Neuron (in vitro differentiated cells): ENCODE measurements at regions not wholly inside any gene's neighbourhood (a gene's known extent, or its start where the extent isn't known, plus 50 kb on each side); places are given as distances from the start of the nearest gene placed in this dataset.
A peak's percentile ranks its signal among the peaks of the same experiment; 100 is the strongest.

Experiments
- H2AFZ ChIP-seq: one replicate; pipeline ENCODE4 v1.6.1; 2013; ENCODE audit warnings: low read depth, mild to moderate bottlenecking, inconsistent platforms, low read length, moderate library complexity
- H3K27me3 ChIP-seq: one replicate; pipeline ENCODE4 v1.6.1; 2013; ENCODE audit warnings: low read length; ENCODE audit not compliant: insufficient read depth
- H3K36me3 ChIP-seq: one replicate; pipeline ENCODE4 v1.6.1; 2013; ENCODE audit warnings: low read length; ENCODE audit not compliant: insufficient read depth
- H3K4me1 ChIP-seq: one replicate; pipeline ENCODE4 v1.6.1; 2013; ENCODE audit warnings: low read length; ENCODE audit not compliant: insufficient read depth
- H3K4me3 ChIP-seq: 2 replicates; pipeline ENCODE4 v1.5.1; 2013; ENCODE audit warnings: mild to moderate bottlenecking, low read length, moderate library complexity
- H3K9me3 ChIP-seq: one replicate; pipeline ENCODE4 v1.6.1; 2013; ENCODE audit warnings: low read length

- Histone ChIP-seq H3K4me1 (peaks cover 29% of the 10 kb centered on the region), H3K36me3 (no peaks in the 10 kb centered on the region), H3K27me3 (no peaks in the 10 kb centered on the region), H3K9me3 (no peaks in the 10 kb centered on the region), H3K4me3 (no peak overlapping the region), H2AFZ (no peak overlapping the region)
Observed at GRCh38 chr2:35931115-35931514, 424.5 kb upstream of the CRIM1 start.

DNA sequence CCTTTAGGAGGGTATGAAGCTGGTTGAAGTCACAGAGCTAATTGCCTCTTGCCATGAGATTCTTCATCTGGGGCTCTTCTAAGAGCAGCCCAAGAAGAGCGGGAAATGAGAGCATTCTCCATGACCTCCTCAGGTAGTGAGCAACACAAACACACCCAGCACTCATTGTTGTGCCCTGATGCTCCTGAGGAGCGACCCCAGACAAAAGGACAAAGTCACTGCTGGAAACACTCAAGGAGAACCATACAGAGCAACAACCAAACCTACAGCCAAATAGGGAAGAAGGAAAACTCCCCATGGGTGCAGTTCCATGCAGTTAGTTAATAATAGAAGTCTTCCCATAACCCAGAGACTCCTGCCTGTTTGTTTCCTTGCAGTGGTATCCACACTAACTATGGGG is 426.0 kb upstream of the CRIM1 start:
- Histone ChIP-seq H3K9me3 (no peaks in the 10 kb centered on the region), H3K4me1 (peaks cover 36% of the 10 kb centered on the region), H3K36me3 (no peaks in the 10 kb centered on the region), H2AFZ (no peak overlapping the region), H3K27me3 (no peaks in the 10 kb centered on the region), H3K4me3 (no peak overlapping the region)

DNA sequence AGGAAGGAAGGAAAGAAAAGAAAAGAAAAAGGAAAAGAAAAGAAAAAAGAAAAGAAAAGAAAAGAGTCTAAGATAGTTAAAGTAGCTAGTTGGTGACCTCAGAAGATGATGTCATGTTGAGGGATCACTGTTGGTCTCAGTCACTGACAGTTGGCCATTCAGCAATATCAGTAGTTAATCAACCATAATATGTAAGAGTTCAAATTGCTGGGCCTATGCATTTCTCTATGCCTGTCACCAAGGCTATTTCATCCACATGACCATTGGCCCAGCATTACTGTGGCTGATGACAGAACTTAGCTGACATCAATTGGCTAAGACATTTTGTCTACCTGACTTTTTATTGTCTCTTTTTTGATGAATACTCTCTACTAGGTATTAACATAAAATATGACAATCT is 435.5 kb upstream of the CRIM1 start:
- no peak overlapping the region for H3K4me3 ChIP-seq
- H3K9me3 ChIP-seq, result no peaks in the 10 kb centered on the region
- no peaks in the 10 kb centered on the region for H3K36me3 ChIP-seq
- no peaks in the 10 kb centered on the region for H3K4me1 ChIP-seq
- no peaks in the 10 kb centered on the region for H3K27me3 ChIP-seq
- H2AFZ ChIP-seq, result no peak overlapping the region

DNA sequence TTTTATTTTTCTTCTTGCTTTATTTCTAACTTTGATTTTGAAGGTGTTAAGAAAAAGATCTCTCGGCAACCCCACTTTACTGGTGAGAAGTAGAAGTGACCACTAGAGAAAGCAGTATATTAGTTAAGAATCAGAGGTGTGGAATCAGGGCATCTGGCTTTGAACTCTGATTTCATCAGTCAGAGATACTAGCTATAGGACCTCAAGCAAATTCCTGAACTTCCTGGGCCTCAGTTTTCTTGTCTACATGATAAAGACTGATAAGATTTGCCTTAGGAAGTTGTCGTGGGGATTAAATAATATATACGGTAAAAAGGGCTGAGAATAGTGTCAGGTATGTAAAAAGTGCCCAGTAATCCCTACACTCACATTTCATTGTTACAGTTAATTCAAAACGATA is 440.3 kb upstream of the CRIM1 start:
- no peaks in the 10 kb centered on the region for H3K4me1 ChIP-seq
- H3K9me3 ChIP-seq, result no peaks in the 10 kb centered on the region
- no peaks in the 10 kb centered on the region for H3K27me3 ChIP-seq
- H3K36me3 ChIP-seq, result no peaks in the 10 kb centered on the region
- H3K4me3 ChIP-seq, result no peak overlapping the region
- no peak overlapping the region for H2AFZ ChIP-seq

GRCh38 chr2:35891936-35892335 is 463.6 kb upstream of the CRIM1 start:
- Histone ChIP-seq H3K27me3 (no peaks in the 10 kb centered on the region), H3K9me3 (no peaks in the 10 kb centered on the region), H3K4me3 (no peak overlapping the region), H3K4me1 (no peaks in the 10 kb centered on the region), H3K36me3 (no peaks in the 10 kb centered on the region), H2AFZ (no peak overlapping the region)

DNA sequence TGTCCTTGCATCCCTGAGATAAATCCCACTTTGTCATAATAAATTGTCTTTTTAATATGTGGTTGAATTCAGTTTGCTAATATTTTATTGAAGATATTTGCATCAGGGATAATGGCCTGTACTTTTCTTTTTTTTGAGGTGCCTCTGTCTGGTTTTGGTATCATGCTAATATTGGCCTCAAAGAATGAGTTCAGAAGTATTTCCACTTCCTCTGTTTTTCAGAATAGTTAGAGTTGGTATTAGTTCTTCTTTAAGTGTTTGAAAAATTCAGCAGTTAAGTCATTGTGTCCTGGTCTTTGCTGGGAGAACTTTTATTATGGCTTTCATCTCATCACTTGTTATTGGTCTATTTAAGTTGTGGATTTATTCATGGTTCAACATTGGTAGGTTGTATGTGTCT is 464.1 kb upstream of the CRIM1 start:
- H3K27me3 ChIP-seq, result no peaks in the 10 kb centered on the region
- H3K9me3 ChIP-seq, result no peaks in the 10 kb centered on the region
- H2AFZ ChIP-seq, result no peak overlapping the region
- no peaks in the 10 kb centered on the region for H3K4me1 ChIP-seq
- no peak overlapping the region for H3K4me3 ChIP-seq
- H3K36me3 ChIP-seq, result no peaks in the 10 kb centered on the region

DNA sequence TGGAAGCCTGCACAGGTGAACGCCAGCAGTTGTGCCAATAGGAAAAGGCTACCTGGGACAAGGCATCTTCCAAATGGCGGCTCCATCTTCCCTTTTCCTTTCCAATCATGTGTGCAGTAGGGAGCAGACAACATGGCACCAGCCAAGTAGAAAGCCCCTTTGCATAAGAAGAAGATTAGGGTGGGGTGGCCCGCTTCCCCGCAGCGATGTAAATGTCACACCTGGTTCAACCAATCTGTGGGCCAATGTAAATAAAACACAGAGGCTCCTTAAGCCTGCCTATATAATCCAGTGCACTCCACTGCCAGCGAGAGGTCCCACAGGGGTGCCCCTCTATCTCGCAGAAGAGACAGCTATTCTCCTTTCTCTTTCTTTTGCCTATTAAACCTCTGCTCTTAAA is 468.4 kb upstream of the CRIM1 start:
- Histone ChIP-seq H2AFZ (no peak overlapping the region), H3K4me3 (no peak overlapping the region), H3K9me3 (no peaks in the 10 kb centered on the region), H3K4me1 (no peaks in the 10 kb centered on the region), H3K27me3 (no peaks in the 10 kb centered on the region), H3K36me3 (no peaks in the 10 kb centered on the region)

GRCh38 chr2:35873921-35874320 is 481.7 kb upstream of the CRIM1 start:
- H3K27me3 ChIP-seq, result no peaks in the 10 kb centered on the region
- no peak overlapping the region for H3K4me3 ChIP-seq
- no peaks in the 10 kb centered on the region for H3K4me1 ChIP-seq
- no peaks in the 10 kb centered on the region for H3K9me3 ChIP-seq
- no peaks in the 10 kb centered on the region for H3K36me3 ChIP-seq
- no peak overlapping the region for H2AFZ ChIP-seq

GRCh38 chr2:35871672-35872071 is 483.9 kb upstream of the CRIM1 start:
- H3K9me3 ChIP-seq, result no peaks in the 10 kb centered on the region
- no peaks in the 10 kb centered on the region for H3K4me1 ChIP-seq
- no peak overlapping the region for H2AFZ ChIP-seq
- no peaks in the 10 kb centered on the region for H3K27me3 ChIP-seq
- no peaks in the 10 kb centered on the region for H3K36me3 ChIP-seq
- H3K4me3 ChIP-seq, result no peak overlapping the region

- no peaks in the 10 kb centered on the region for H3K9me3 ChIP-seq
- no peaks in the 10 kb centered on the region for H3K36me3 ChIP-seq
- no peaks in the 10 kb centered on the region for H3K4me1 ChIP-seq
- no peak overlapping the region for H2AFZ ChIP-seq
- H3K4me3 ChIP-seq, result no peak overlapping the region
- H3K27me3 ChIP-seq, result no peaks in the 10 kb centered on the region
Observed at GRCh38 chr2:35870713-35871112, 484.9 kb upstream of the CRIM1 start.

- Histone ChIP-seq H3K4me3 (no peak overlapping the region), H3K4me1 (no peaks in the 10 kb centered on the region), H2AFZ (no peak overlapping the region), H3K27me3 (no peaks in the 10 kb centered on the region), H3K36me3 (no peaks in the 10 kb centered on the region), H3K9me3 (no peaks in the 10 kb centered on the region)
Observed at GRCh38 chr2:35864141-35864540, 491.4 kb upstream of the CRIM1 start.

DNA sequence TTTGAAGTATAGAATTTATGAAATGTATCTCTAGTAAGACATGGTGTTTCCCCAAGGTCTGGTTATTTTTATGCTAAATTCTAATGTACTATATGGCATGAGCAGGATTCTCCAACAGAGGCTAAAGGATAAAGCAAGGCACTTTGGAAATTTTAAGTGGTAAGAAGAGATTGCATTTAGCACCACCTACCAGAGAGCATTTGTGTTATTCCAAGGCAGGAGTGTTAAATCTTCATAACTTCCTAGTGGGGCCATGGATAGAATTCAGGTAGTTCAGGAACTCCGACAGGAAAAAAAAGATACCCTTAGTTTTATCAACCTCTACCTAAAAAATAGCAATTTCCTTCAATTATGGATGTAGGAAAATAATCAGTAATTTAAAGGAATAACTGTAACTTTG is 497.4 kb upstream of the CRIM1 start:
- Histone ChIP-seq H3K9me3 (no peaks in the 10 kb centered on the region), H3K4me1 (peaks cover 7% of the 10 kb centered on the region), H3K27me3 (no peaks in the 10 kb centered on the region), H3K4me3 (no peak overlapping the region), H2AFZ (no peak overlapping the region), H3K36me3 (no peaks in the 10 kb centered on the region)

- no peaks in the 10 kb centered on the region for H3K9me3 ChIP-seq
- no peaks in the 10 kb centered on the region for H3K36me3 ChIP-seq
- no peak overlapping the region for H3K4me3 ChIP-seq
- H3K27me3 ChIP-seq, result no peaks in the 10 kb centered on the region
- H2AFZ ChIP-seq, result peak overlapping the region; percentile 65
- peaks cover 7% of the 10 kb centered on the region for H3K4me1 ChIP-seq
Observed at GRCh38 chr2:35857498-35857897, 498.1 kb upstream of the CRIM1 start.

GRCh38 chr2:35831385-35831784 is 524.2 kb upstream of the CRIM1 start:
- Histone ChIP-seq H2AFZ (no peak overlapping the region), H3K36me3 (no peaks in the 10 kb centered on the region), H3K27me3 (no peaks in the 10 kb centered on the region), H3K9me3 (no peaks in the 10 kb centered on the region), H3K4me1 (no peaks in the 10 kb centered on the region), H3K4me3 (no peak overlapping the region)
